Right cardiac atrium (tissue), 5 donors: ENCODE measurements at regions not wholly inside any gene's neighbourhood (a gene's known extent, or its start where the extent isn't known, plus 50 kb on each side); places are given as distances from the start of the nearest gene placed in this dataset.

ENCODE experiments used
- ATAC-seq, 2 donors: fragments of 200-7000 bp; cut with Tn5 transposase; one replicate each; pipeline versions ENCODE4 v1.8.0 to v1.9.1; 2020; ENCODE audit warnings: moderate library complexity in 2 of 2, mild to moderate bottlenecking in 1 of 2
- DNase-seq, 3 donors: peaks; one replicate each; pipeline ENCODE4 v3.0.0-alpha.2; 2020
- H3K27ac ChIP-seq: one replicate; pipeline ENCODE4 v1.5.1; 2013; ENCODE audit warnings: mild to moderate bottlenecking, low read length, control low read depth, moderate library complexity
- H3K27me3 ChIP-seq: one replicate; pipeline ENCODE4 v1.6.1; 2013; ENCODE audit not compliant: control insufficient read depth, insufficient read depth
- H3K4me1 ChIP-seq: one replicate; pipeline ENCODE4 v1.6.1; 2013; ENCODE audit warnings: low read length; ENCODE audit not compliant: control insufficient read depth, insufficient read depth
- H3K4me3 ChIP-seq: one replicate; pipeline ENCODE4 v1.5.1; 2013; ENCODE audit warnings: low read length, control low read depth
- H3K9me3 ChIP-seq: one replicate; pipeline ENCODE4 v1.6.1; 2013; ENCODE audit warnings: low read length; ENCODE audit not compliant: control insufficient read depth
- WGBS: extraction: QIAGEN DNeasy Blood & Tissue Kit; methylation state at CpG from one replicate; pipeline ENCODE4 v1.1.7; 2013; 5-methylcytosine and 5-hydroxymethylcytosine counted together
- intact Hi-C, 4 donors: fragments of 100-400 bp; cut with DNase I; formaldehyde crosslinking; loops; one replicate each; pipeline versions ENCODE4 v1.11.0 to v1.14.0; 2022 to 2023
- donor health status: healthy with polysubstance abuse.
- donor health status: DM: no; HTN: yes; CAD: no.
- donor health status: DM: no; HTN: no; CAD: no.
- donor health status: DM: no; HTN: yes; CAD: no; lungs with severe emphysema.
- donor health status: DM: yes; HTN: yes; CAD: no.

GRCh38 chr6:168197636-168198301 lies 118.8 kb upstream of the FRMD1 start:
- H3K4me1 ChIP-seq, result no peaks in the 10 kb centered on the region
- peak in 1 of 3 donors; percentile 4 for DNase-seq
- no peak overlapping the region for H3K27ac ChIP-seq
- no peak overlapping the region for H3K4me3 ChIP-seq
- intact Hi-C loops, result loop anchor here in 1 of 4 donors (10.0 kb wide), 1 partner anchor 157 kb away; no protein-coding TSS in a partner anchor
- no peaks in the 10 kb centered on the region for H3K9me3 ChIP-seq
- WGBS, result 91% methylated on average over 10 of the region's 10 CpGs
- H3K27me3 ChIP-seq, result no peaks in the 10 kb centered on the region
- ATAC-seq, result no peak

GRCh38 chr6:168196881-168197635 lies 118.0 kb upstream of the FRMD1 start:
- no peaks in the 10 kb centered on the region for H3K4me1 ChIP-seq
- no peaks in the 10 kb centered on the region for H3K9me3 ChIP-seq
- no peak for ATAC-seq
- H3K27ac ChIP-seq, result no peak overlapping the region
- H3K4me3 ChIP-seq, result no peak overlapping the region
- intact Hi-C loops, result loop anchor here in 1 of 4 donors (10.0 kb wide), 1 partner anchor 158 kb away; no protein-coding TSS in a partner anchor
- peak in 1 of 3 donors; percentile 19 for DNase-seq
- 91% methylated on average over 25 of the region's 25 CpGs for WGBS
- H3K27me3 ChIP-seq, result no peaks in the 10 kb centered on the region

GRCh38 chr6:168196385-168196860 lies 117.4 kb upstream of the FRMD1 start:
- Histone ChIP-seq H3K27me3 (no peaks in the 10 kb centered on the region), H3K4me3 (no peak overlapping the region)

GRCh38 chr6:168195712-168196111 lies 116.7 kb upstream of the FRMD1 start:
- Histone ChIP-seq H3K9me3 (no peaks in the 10 kb centered on the region), H3K27ac (no peak overlapping the region), H3K4me3 (no peak overlapping the region), H3K27me3 (no peaks in the 10 kb centered on the region), H3K4me1 (no peaks in the 10 kb centered on the region)
- ATAC-seq, result no peak
- intact Hi-C loops, result loop anchor here in 1 of 4 donors (10.0 kb wide), 1 partner anchor 159 kb away; no protein-coding TSS in a partner anchor
- peak in 1 of 3 donors; percentile 7 for DNase-seq
- WGBS, result 92% methylated on average over 10 of the region's 10 CpGs

More at GRCh38 chr6:168196385-168196860, 117.4 kb upstream of the FRMD1 start:
- intact Hi-C loops, result loop anchor here in 1 of 4 donors (10.0 kb wide), 1 partner anchor 158 kb away; no protein-coding TSS in a partner anchor
- DNase-seq (no peak), ATAC-seq (no peak)
- H3K9me3 ChIP-seq, result no peaks in the 10 kb centered on the region
- WGBS, result 55% methylated on average over 14 of the region's 14 CpGs
- H3K4me1 ChIP-seq, result no peaks in the 10 kb centered on the region
- no peak overlapping the region for H3K27ac ChIP-seq

- Histone ChIP-seq H3K27ac (no peak overlapping the region), H3K9me3 (no peaks in the 10 kb centered on the region), H3K27me3 (no peaks in the 10 kb centered on the region), H3K4me3 (no peak overlapping the region), H3K4me1 (no peaks in the 10 kb centered on the region)
- DNase-seq, result peak in 1 of 3 donors; percentile 36
- ATAC-seq, result no peak
- 86% methylated on average over 19 of the region's 19 CpGs for WGBS
- intact Hi-C loops, result loop anchor here in 1 of 4 donors (10.0 kb wide), 1 partner anchor 160 kb away; no protein-coding TSS in a partner anchor
Measured at GRCh38 chr6:168194732-168195567, 115.9 kb upstream of the FRMD1 start.

GRCh38 chr6:168193816-168194721 lies 115.1 kb upstream of the FRMD1 start:
- 79% methylated on average over 42 of the region's 42 CpGs for WGBS
- intact Hi-C loops, result loop anchor here in 1 of 4 donors (10.0 kb wide), 1 partner anchor 161 kb away; no protein-coding TSS in a partner anchor
- ATAC-seq (no peak), DNase-seq (peak in 1 of 3 donors; percentile 42)
- H3K4me1 ChIP-seq, result no peaks in the 10 kb centered on the region
- H3K4me3 ChIP-seq, result no peak overlapping the region
- no peak overlapping the region for H3K27ac ChIP-seq
- H3K9me3 ChIP-seq, result no peaks in the 10 kb centered on the region
- H3K27me3 ChIP-seq, result no peaks in the 10 kb centered on the region

- H3K4me1 ChIP-seq, result no peaks in the 10 kb centered on the region
- H3K27ac ChIP-seq, result no peak overlapping the region
- 91% methylated on average over 47 of the region's 47 CpGs for WGBS
- no peaks in the 10 kb centered on the region for H3K9me3 ChIP-seq
- DNase-seq (peak in 1 of 3 donors; percentile 22), ATAC-seq (no peak)
- intact Hi-C loops, result loop anchor here in 1 of 4 donors (10.0 kb wide), 1 partner anchor 162 kb away; no protein-coding TSS in a partner anchor
- no peaks in the 10 kb centered on the region for H3K27me3 ChIP-seq
- no peak overlapping the region for H3K4me3 ChIP-seq
Measured at GRCh38 chr6:168192901-168193815, 114.1 kb upstream of the FRMD1 start.

- Histone ChIP-seq H3K9me3 (no peaks in the 10 kb centered on the region), H3K4me3 (no peak overlapping the region), H3K4me1 (no peaks in the 10 kb centered on the region), H3K27ac (no peak overlapping the region), H3K27me3 (no peaks in the 10 kb centered on the region)
- intact Hi-C loops, result loop anchor here in 1 of 4 donors (10.0 kb wide), 1 partner anchor 162 kb away; no protein-coding TSS in a partner anchor
- 71% methylated on average over 16 of the region's 16 CpGs for WGBS
- ATAC-seq (no peak), DNase-seq (peak in 1 of 3 donors; percentile 2)
Measured at GRCh38 chr6:168192195-168192900, 113.3 kb upstream of the FRMD1 start.
